Hepatocyte (in vitro differentiated cells): ENCODE measurements at regions not wholly inside any gene's neighbourhood (a gene's known extent, or its start where the extent isn't known, plus 50 kb on each side); places are given as distances from the start of the nearest gene placed in this dataset.
A peak's percentile ranks its signal among the peaks of the same experiment; 100 is the strongest.

Experiments
- DNase-seq: peaks from one replicate; pipeline ENCODE4 v3.0.0-alpha.2; 2016; ENCODE audit warnings: low spot score
- H2AFZ ChIP-seq: fragments of 200-600 bp; sonication (generic); 2 replicates; pipeline ENCODE4 v1.6.0; 2016; ENCODE audit warnings: antibody characterized with exemption, mild to moderate bottlenecking
- H3K27ac ChIP-seq: fragments of 200-600 bp; sonication (generic); 2 replicates; pipeline ENCODE4 v1.5.1; 2016; ENCODE audit warnings: mild to moderate bottlenecking
- H3K27me3 ChIP-seq: fragments of 200-600 bp; sonication (generic); 2 replicates; pipeline ENCODE4 v1.6.1; 2016
- H3K36me3 ChIP-seq: fragments of 200-600 bp; sonication (generic); replicated peaks from 2 replicates; pipeline ENCODE4 v1.5.1; 2016; ENCODE audit warnings: low read depth; ENCODE audit not compliant: insufficient read depth
- H3K4me1 ChIP-seq: fragments of 200-600 bp; sonication (generic); 2 replicates; pipeline ENCODE4 v1.5.1; 2016; ENCODE audit warnings: mild to moderate bottlenecking, moderate library complexity; ENCODE audit not compliant: insufficient read depth
- H3K4me2 ChIP-seq: fragments of 200-600 bp; sonication (generic); 2 replicates; pipeline ENCODE4 v1.6.0; 2016
- H3K4me3 ChIP-seq: fragments of 200-600 bp; sonication (generic); 2 replicates; pipeline ENCODE4 v1.5.1; 2016; ENCODE audit warnings: mild to moderate bottlenecking
- H3K79me2 ChIP-seq: fragments of 200-600 bp; sonication (generic); 2 replicates; pipeline ENCODE4 v1.6.0; 2017; ENCODE audit warnings: mild to moderate bottlenecking
- H3K9me2 ChIP-seq: fragments of 200-600 bp; sonication (generic); replicated peaks from 2 replicates; pipeline ENCODE4 v1.6.0; 2017; ENCODE audit warnings: mild to moderate bottlenecking; ENCODE audit not compliant: insufficient read depth
- H3K9me3 ChIP-seq: fragments of 200-600 bp; sonication (generic); 2 replicates; pipeline ENCODE4 v1.5.1; 2016; ENCODE audit warnings: low read depth, mild to moderate bottlenecking
- H4K20me1 ChIP-seq: fragments of 200-600 bp; sonication (generic); 2 replicates; pipeline ENCODE4 v1.6.0; 2016; ENCODE audit warnings: mild to moderate bottlenecking; ENCODE audit not compliant: insufficient read depth, poor library complexity, severe bottlenecking
- CTCF ChIP-seq: fragments of 200-600 bp; sonication (generic); IDR thresholded peaks from 2 replicates; pipeline ENCODE4 v1.5.1; 2016; ENCODE audit warnings: antibody characterized with exemption, mild to moderate bottlenecking; ENCODE audit not compliant: poor library complexity
- EZH2 ChIP-seq: fragments of 200-600 bp; sonication (generic); IDR thresholded peaks from 2 replicates; pipeline ENCODE4 v1.6.1; 2016; ENCODE audit warnings: antibody characterized with exemption, mild to moderate bottlenecking, borderline replicate concordance
- EZH2phosphoT487 ChIP-seq: fragments of 200-600 bp; sonication (generic); IDR thresholded peaks from one replicate; pipeline ENCODE4 v1.6.1; 2018; ENCODE audit warnings: antibody characterized with exemption, mild to moderate bottlenecking, low read depth, moderate library complexity; ENCODE audit not compliant: unreplicated experiment, severe bottlenecking
- WGBS: methylation state at CpG from one replicate; pipeline ENCODE4 v1.1.6; 2016; ENCODE audit warnings: low lambda C conversion rate; ENCODE audit errors: missing lambda C conversion rate; 5-methylcytosine and 5-hydroxymethylcytosine counted together

GRCh38 chr14:35969310-35969709 is 143.2 kb downstream of the BRMS1L start:
- WGBS, result 74% methylated on average over 3 of the region's 3 CpGs
- Histone ChIP-seq H3K27ac (no peak overlapping the region), H3K36me3 (no peaks in the 10 kb centered on the region), H3K9me3 (no peaks in the 10 kb centered on the region), H3K79me2 (no peaks in the 10 kb centered on the region), H3K4me3 (no peak overlapping the region), H3K4me2 (no peak overlapping the region), H3K9me2 (no peaks in the 10 kb centered on the region), H3K4me1 (no peaks in the 10 kb centered on the region), H3K27me3 (no peaks in the 10 kb centered on the region), H2AFZ (no peak overlapping the region), H4K20me1 (no peaks in the 10 kb centered on the region)
- DNase-seq, result no peak
- no peak for TF ChIP-seq EZH2phosphoT487
- TF ChIP-seq EZH2, result no peak
- no peak for TF ChIP-seq CTCF

GRCh38 chr14:35965400-35965799 is 139.3 kb downstream of the BRMS1L start:
- H3K4me2 ChIP-seq, result no peak overlapping the region
- H3K79me2 ChIP-seq, result no peaks in the 10 kb centered on the region
- TF ChIP-seq EZH2phosphoT487, result no peak
- no peak for TF ChIP-seq EZH2
- TF ChIP-seq CTCF, result no peak
- no peak overlapping the region for H3K27ac ChIP-seq
- H4K20me1 ChIP-seq, result no peaks in the 10 kb centered on the region
- no peaks in the 10 kb centered on the region for H3K36me3 ChIP-seq
- H3K27me3 ChIP-seq, result no peaks in the 10 kb centered on the region
- H3K4me3 ChIP-seq, result no peak overlapping the region
- WGBS, result 93% methylated on average over 2 of the region's 2 CpGs
- DNase-seq, result no peak
- no peaks in the 10 kb centered on the region for H3K9me3 ChIP-seq
- H2AFZ ChIP-seq, result no peak overlapping the region
- no peaks in the 10 kb centered on the region for H3K9me2 ChIP-seq
- H3K4me1 ChIP-seq, result no peaks in the 10 kb centered on the region

- Histone ChIP-seq H3K36me3 (no peaks in the 10 kb centered on the region), H3K4me3 (no peak overlapping the region), H3K79me2 (no peaks in the 10 kb centered on the region), H3K4me1 (no peaks in the 10 kb centered on the region), H2AFZ (no peak overlapping the region), H3K9me2 (no peaks in the 10 kb centered on the region), H3K27me3 (no peaks in the 10 kb centered on the region), H3K27ac (no peak overlapping the region), H3K4me2 (no peak overlapping the region), H3K9me3 (no peaks in the 10 kb centered on the region), H4K20me1 (no peaks in the 10 kb centered on the region)
- 56% methylated on average over 7 of the region's 7 CpGs for WGBS
- no peak for TF ChIP-seq EZH2
- TF ChIP-seq CTCF, result no peak
- no peak for TF ChIP-seq EZH2phosphoT487
- no peak for DNase-seq
These were observed 138.7 kb downstream of the BRMS1L start for GRCh38 chr14:35964697-35965286.

GRCh38 chr14:35963209-35963608 is 137.1 kb downstream of the BRMS1L start:
- Histone ChIP-seq H2AFZ (no peak overlapping the region), H3K36me3 (no peaks in the 10 kb centered on the region), H3K4me2 (no peak overlapping the region), H3K27me3 (no peaks in the 10 kb centered on the region), H3K27ac (no peak overlapping the region), H3K4me3 (no peak overlapping the region), H3K79me2 (no peaks in the 10 kb centered on the region), H3K9me2 (no peaks in the 10 kb centered on the region), H4K20me1 (no peaks in the 10 kb centered on the region), H3K4me1 (no peaks in the 10 kb centered on the region), H3K9me3 (no peaks in the 10 kb centered on the region)
- no peak for DNase-seq
- TF ChIP-seq CTCF (peak; percentile 7), EZH2phosphoT487 (no peak), EZH2 (no peak)
